ENCODE measurements at regions not wholly inside any gene's neighbourhood (a gene's known extent, or its start where the extent isn't known, plus 50 kb on each side); places are given as distances from the start of the nearest gene placed in this dataset.
"Not testable (repeated sequence)": the region's sequence is repeated elsewhere in the genome, so short reads cannot be mapped to it uniquely, and the experiment has no call there.

DNA sequence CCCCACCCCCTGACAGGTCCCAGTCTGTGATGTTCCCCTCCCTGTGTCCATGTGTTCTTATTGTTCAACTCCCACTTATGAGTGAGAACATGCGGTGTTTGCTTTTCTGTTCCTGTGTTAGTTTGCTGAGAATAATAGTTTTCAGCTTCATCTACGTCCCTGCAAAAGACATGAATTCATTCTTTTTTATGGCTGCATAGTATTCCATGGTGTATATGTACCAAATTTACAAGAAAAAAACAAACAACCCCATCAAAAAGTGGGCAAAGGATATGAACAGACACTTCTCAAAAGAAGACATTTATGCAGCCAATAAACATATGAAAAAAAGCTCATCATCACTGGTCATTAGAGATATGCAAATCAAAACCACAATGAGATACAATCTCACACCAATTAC, 156.8 kb upstream of the TMEM72 start:
- H3K4me3 ChIP-seq (ENCODE audit: low read depth in 1 of 2, low read length in 2 of 2); H3K9me3 ChIP-seq (ENCODE audit: low read length); H3K9ac ChIP-seq (ENCODE audit: low read length); H3K36me3 ChIP-seq (ENCODE audit: insufficient read depth, low read length); H3K27me3 ChIP-seq (ENCODE audit: control insufficient read depth in 1 of 2, insufficient read depth in 2 of 2, low read length in 2 of 2); H3K27ac ChIP-seq (ENCODE audit: low read depth, low read length): not testable (repeated sequence)
- H3K4me1 ChIP-seq (ENCODE audit: insufficient read depth, low read length), result peaks cover 18% of the 10 kb centered on the region

DNA sequence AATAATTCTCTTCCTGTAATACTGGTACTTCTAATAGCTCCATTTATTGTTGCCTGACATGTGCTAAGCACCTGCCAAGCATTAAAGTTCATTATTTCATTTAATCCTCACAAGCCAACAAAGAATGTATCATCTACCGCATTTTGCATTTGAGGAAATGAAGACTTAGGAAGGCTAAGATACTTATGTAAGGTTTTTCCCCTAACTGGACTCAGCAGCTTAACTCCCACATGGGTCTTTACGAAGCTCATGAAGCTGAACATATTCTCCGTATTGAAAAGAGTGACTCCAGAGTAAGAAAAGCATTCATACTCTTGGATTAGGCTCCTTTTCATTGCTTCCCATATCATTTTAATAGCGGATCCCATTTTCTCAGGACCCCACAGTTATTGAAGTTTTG, 155.7 kb upstream of the TMEM72 start:
- H3K9ac ChIP-seq (ENCODE audit: low read length), result no peak overlapping the region
- peaks cover 18% of the 10 kb centered on the region for H3K4me1 ChIP-seq (ENCODE audit: insufficient read depth, low read length)
- H3K27ac ChIP-seq (ENCODE audit: low read depth, low read length), result no peak overlapping the region
- H3K9me3 ChIP-seq (ENCODE audit: low read length), result no peaks in the 10 kb centered on the region
- no peaks in the 10 kb centered on the region for H3K36me3 ChIP-seq (ENCODE audit: insufficient read depth, low read length)
- no peaks in the 10 kb centered on the region for H3K27me3 ChIP-seq (ENCODE audit: control insufficient read depth in 1 of 2, insufficient read depth in 2 of 2, low read length in 2 of 2)
- no peak overlapping the region for H3K4me3 ChIP-seq (ENCODE audit: low read depth in 1 of 2, low read length in 2 of 2)

DNA sequence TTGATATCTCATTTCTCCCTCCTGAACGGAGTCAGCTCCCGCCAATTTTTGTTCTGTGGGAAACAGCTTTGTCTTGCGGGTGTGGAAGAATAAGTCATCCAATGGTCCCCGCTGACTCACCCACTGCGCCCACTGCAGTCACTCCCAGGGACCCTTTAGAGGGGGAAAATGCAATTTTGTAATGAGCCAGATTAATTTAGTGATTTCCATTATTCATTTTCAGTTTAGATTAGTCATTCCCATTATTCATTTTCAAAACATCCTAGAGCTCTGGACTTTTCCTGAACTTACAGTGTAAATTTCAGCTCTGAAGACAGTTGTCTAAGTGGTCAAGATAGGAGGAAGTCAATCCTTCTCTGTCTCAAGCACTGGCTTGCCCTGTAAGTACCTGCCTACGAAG, 154.9 kb upstream of the TMEM72 start:
- Histone ChIP-seq H3K27me3 (ENCODE audit: control insufficient read depth in 1 of 2, insufficient read depth in 2 of 2, low read length in 2 of 2) (no peaks in the 10 kb centered on the region), H3K36me3 (ENCODE audit: insufficient read depth, low read length) (no peaks in the 10 kb centered on the region), H3K27ac (ENCODE audit: low read depth, low read length) (no peak overlapping the region), H3K9ac (ENCODE audit: low read length) (no peak overlapping the region), H3K4me3 (ENCODE audit: low read depth in 1 of 2, low read length in 2 of 2) (no peak overlapping the region), H3K9me3 (ENCODE audit: low read length) (no peaks in the 10 kb centered on the region), H3K4me1 (ENCODE audit: insufficient read depth, low read length) (peaks cover 18% of the 10 kb centered on the region)

DNA sequence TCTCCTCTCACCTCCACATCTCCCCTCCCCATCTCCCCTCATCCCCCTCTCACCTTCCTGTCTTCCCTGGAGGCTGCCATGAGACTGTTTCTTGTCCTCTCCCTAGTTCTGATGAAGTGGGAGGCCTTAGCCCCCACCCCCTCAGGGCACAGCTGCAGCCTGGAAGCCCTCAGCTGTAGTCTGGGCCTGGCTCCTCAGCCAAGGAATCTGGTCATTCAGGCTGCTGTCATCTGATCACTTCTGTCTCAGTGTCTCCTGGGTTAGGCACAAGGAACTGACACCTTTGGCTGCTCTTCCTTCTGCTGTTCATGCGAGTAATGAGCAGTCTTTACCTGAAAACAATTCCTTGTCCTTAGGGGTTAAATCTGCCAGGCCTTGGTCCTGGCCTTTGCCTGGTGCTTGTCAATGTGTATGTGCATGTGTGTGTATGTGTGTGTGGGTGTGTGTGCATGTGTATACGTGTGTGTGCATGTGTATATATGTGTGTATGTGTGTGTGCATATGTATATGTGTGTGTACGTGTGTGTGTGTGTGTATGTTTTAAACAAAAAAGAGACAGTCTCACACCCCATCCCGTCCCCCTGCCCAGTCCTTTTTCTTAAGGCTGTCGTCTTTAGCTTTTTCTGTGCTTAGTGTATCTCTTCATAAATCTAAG, 153.5 kb upstream of the TMEM72 start:
- Histone ChIP-seq H3K27ac (ENCODE audit: low read depth, low read length) (no peak overlapping the region), H3K36me3 (ENCODE audit: insufficient read depth, low read length) (no peaks in the 10 kb centered on the region), H3K4me1 (ENCODE audit: insufficient read depth, low read length) (peaks cover 11% of the 10 kb centered on the region), H3K4me3 (ENCODE audit: low read depth in 1 of 2, low read length in 2 of 2) (no peak overlapping the region), H3K27me3 (ENCODE audit: control insufficient read depth in 1 of 2, insufficient read depth in 2 of 2, low read length in 2 of 2) (no peaks in the 10 kb centered on the region), H3K9me3 (ENCODE audit: low read length) (no peaks in the 10 kb centered on the region), H3K9ac (ENCODE audit: low read length) (no peak overlapping the region)

DNA sequence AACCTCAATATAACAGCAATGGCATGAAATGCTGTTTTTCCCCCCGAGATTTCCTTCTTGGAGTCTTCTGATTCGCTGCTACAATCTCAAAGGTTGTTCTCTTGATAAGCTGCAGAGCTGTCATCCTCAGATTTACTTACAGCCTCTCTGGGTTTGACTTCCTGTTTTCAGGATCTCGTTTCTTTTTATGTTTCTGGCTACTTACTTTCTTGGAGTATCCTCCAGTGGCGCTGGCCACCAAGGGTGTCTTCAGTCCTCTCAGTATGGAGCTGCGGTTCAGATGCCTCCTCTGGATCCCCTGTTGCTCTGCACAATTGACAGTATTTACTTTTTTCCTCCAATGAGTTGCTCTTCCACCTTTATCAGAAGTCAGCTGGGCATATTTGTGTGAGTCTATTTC, 152.0 kb upstream of the TMEM72 start:
- no peak overlapping the region for H3K4me3 ChIP-seq (ENCODE audit: low read depth in 1 of 2, low read length in 2 of 2)
- H3K27ac ChIP-seq (ENCODE audit: low read depth, low read length), result no peak overlapping the region
- no peaks in the 10 kb centered on the region for H3K4me1 ChIP-seq (ENCODE audit: insufficient read depth, low read length)
- H3K36me3 ChIP-seq (ENCODE audit: insufficient read depth, low read length), result no peaks in the 10 kb centered on the region
- no peaks in the 10 kb centered on the region for H3K27me3 ChIP-seq (ENCODE audit: control insufficient read depth in 1 of 2, insufficient read depth in 2 of 2, low read length in 2 of 2)
- H3K9ac ChIP-seq (ENCODE audit: low read length), result no peak overlapping the region
- no peaks in the 10 kb centered on the region for H3K9me3 ChIP-seq (ENCODE audit: low read length)

DNA sequence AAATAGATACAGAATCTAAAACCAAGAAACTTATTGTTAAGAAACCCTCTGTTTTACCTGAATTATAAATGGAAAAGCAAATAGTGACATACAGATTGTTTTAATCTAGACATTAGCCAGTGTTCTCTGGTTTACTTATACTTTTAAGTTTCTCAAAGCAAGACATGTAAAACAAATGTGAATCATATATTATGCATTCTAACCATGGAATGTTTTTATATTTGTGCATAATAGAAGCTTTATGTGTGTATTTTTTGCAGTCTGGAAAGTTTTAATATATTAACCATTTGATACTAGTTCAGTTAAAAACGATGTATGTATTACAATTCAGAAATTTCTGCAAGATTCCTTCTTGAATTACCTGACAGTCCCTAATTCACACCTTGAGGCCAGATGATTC, 150.6 kb upstream of the TMEM72 start:
- H3K9ac ChIP-seq (ENCODE audit: low read length), result no peak overlapping the region
- no peak overlapping the region for H3K27ac ChIP-seq (ENCODE audit: low read depth, low read length)

DNA sequence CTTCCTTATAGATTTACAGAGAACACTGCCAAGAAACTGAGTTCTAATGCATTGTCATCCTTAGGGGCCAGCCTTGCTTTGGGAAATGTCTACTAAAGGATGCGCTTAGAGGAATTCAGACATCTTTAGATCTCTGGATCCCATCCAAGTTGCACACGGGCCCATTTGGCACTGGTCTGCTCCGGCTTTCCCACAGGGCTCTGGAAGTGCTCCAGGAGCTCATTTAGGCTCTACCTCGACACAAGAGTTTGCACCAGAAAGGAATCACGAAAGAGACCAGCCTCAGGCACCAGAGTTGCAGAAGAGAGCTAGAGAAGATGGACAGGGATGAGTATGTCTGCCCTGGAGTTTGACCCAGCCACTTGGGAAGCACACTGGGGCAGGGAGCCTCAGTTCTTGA, 150.1 kb upstream of the TMEM72 start:
- Histone ChIP-seq H3K4me1 (ENCODE audit: insufficient read depth, low read length) (no peaks in the 10 kb centered on the region), H3K36me3 (ENCODE audit: insufficient read depth, low read length) (no peaks in the 10 kb centered on the region), H3K9ac (ENCODE audit: low read length) (no peak overlapping the region), H3K4me3 (ENCODE audit: low read depth in 1 of 2, low read length in 2 of 2) (no peak overlapping the region), H3K9me3 (ENCODE audit: low read length) (no peaks in the 10 kb centered on the region), H3K27me3 (ENCODE audit: control insufficient read depth in 1 of 2, insufficient read depth in 2 of 2, low read length in 2 of 2) (no peaks in the 10 kb centered on the region), H3K27ac (ENCODE audit: low read depth, low read length) (no peak overlapping the region)

More for the DNA sequence above, 150.6 kb upstream of the TMEM72 start:
- no peaks in the 10 kb centered on the region for H3K27me3 ChIP-seq (ENCODE audit: control insufficient read depth in 1 of 2, insufficient read depth in 2 of 2, low read length in 2 of 2)
- no peaks in the 10 kb centered on the region for H3K4me1 ChIP-seq (ENCODE audit: insufficient read depth, low read length)
- no peaks in the 10 kb centered on the region for H3K36me3 ChIP-seq (ENCODE audit: insufficient read depth, low read length)
- no peaks in the 10 kb centered on the region for H3K9me3 ChIP-seq (ENCODE audit: low read length)
- no peak overlapping the region for H3K4me3 ChIP-seq (ENCODE audit: low read depth in 1 of 2, low read length in 2 of 2)

DNA sequence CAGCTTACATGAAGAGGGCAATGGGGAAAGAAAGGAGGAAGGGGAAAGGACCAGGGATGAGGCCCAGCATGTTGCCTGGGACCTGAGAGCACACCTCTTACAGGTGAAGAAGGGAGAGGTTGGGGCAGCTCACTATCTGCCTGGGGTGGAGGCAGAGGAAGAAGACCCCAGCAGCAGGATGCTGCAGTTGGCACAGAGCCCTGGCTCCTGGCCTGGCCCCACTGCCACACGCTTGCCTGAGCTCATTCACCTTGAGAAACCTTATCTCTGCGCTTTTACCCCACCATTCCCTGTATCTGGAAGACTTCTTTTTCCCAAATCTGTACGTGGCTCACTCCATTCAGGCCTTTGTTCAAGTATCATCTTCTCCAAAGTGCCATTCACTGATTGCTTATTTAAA, 147.8 kb upstream of the TMEM72 start:
- Histone ChIP-seq H3K4me3 (ENCODE audit: low read depth in 1 of 2, low read length in 2 of 2) (no peak overlapping the region), H3K27ac (ENCODE audit: low read depth, low read length) (no peak overlapping the region), H3K36me3 (ENCODE audit: insufficient read depth, low read length) (no peaks in the 10 kb centered on the region), H3K9ac (ENCODE audit: low read length) (no peak overlapping the region), H3K4me1 (ENCODE audit: insufficient read depth, low read length) (no peaks in the 10 kb centered on the region), H3K27me3 (ENCODE audit: control insufficient read depth in 1 of 2, insufficient read depth in 2 of 2, low read length in 2 of 2) (no peaks in the 10 kb centered on the region), H3K9me3 (ENCODE audit: low read length) (no peaks in the 10 kb centered on the region)

DNA sequence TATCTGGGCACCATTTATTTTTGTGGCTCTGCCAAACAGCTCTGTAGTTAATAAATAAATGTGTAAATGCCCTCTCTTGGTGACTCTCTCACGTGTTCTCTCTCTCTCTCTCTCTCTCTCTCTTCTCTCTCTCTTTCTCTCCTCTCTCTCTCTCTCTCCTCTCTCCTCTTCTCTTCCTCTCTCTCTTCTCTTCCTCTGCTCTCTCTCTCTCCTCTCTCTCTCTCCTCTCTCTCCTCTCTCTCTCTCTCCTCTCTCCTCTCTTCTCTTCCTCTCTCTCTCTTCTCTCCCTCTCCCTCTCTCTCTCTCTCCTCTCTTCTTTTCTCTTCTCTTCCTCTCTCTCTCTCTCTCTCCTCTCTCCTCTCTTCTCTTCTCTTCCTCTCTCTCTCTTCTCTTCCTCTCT, 145.8 kb upstream of the TMEM72 start:
- Histone ChIP-seq H3K4me3 (ENCODE audit: low read depth in 1 of 2, low read length in 2 of 2) (no peak overlapping the region), H3K9ac (ENCODE audit: low read length) (no peak overlapping the region), H3K27me3 (ENCODE audit: control insufficient read depth in 1 of 2, insufficient read depth in 2 of 2, low read length in 2 of 2) (no peaks in the 10 kb centered on the region), H3K27ac (ENCODE audit: low read depth, low read length) (no peak overlapping the region), H3K9me3 (ENCODE audit: low read length) (no peaks in the 10 kb centered on the region), H3K4me1 (ENCODE audit: insufficient read depth, low read length) (peaks cover 9% of the 10 kb centered on the region), H3K36me3 (ENCODE audit: insufficient read depth, low read length) (no peaks in the 10 kb centered on the region)

DNA sequence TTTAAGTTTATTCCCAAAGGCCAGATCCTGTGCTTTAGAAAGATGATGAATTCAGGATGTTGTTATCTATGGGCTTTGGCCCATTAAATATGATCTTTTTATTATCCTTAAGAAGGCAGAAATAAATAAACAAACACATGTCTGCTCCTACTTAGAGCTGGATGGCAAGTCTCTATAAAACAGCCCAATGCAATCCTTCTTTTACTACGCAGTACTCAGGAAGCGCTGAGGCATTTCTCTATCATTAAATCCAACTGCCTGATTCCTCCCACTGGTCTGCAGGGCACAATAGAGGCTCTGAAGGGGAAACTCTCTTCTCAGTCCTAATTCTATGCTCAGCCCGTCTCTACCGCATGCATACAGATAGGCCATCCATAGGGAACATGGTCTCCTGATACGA, 144.5 kb upstream of the TMEM72 start:
- Histone ChIP-seq H3K9ac (ENCODE audit: low read length) (no peak overlapping the region), H3K9me3 (ENCODE audit: low read length) (no peaks in the 10 kb centered on the region), H3K4me1 (ENCODE audit: insufficient read depth, low read length) (peaks cover 14% of the 10 kb centered on the region), H3K27ac (ENCODE audit: low read depth, low read length) (no peak overlapping the region), H3K4me3 (ENCODE audit: low read depth in 1 of 2, low read length in 2 of 2) (no peak overlapping the region), H3K36me3 (ENCODE audit: insufficient read depth, low read length) (no peaks in the 10 kb centered on the region), H3K27me3 (ENCODE audit: control insufficient read depth in 1 of 2, insufficient read depth in 2 of 2, low read length in 2 of 2) (no peaks in the 10 kb centered on the region)

DNA sequence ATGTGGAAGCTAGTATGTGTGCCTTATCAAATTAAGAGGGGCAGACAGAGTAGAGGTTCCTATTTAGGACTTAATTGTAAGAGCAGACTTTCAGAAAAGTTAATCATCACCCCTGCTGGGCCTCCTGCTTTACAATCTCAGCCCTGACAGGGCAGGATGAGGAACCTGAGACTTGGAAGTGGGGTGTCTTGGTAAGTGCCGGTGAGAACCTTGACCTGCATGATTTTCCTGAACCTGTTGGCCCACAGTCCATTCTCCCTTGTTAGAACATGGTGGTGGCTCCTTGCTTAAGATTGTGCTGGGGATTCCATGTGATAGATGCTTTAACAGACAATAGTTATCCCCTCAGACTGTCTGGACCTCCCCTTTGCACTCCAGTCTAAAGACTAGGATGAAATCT, 141.7 kb upstream of the TMEM72 start:
- H3K9ac ChIP-seq (ENCODE audit: low read length), result no peak overlapping the region
- H3K27ac ChIP-seq (ENCODE audit: low read depth, low read length), result no peak overlapping the region
- H3K4me1 ChIP-seq (ENCODE audit: insufficient read depth, low read length), result peaks cover 14% of the 10 kb centered on the region
- no peaks in the 10 kb centered on the region for H3K9me3 ChIP-seq (ENCODE audit: low read length)
- H3K36me3 ChIP-seq (ENCODE audit: insufficient read depth, low read length), result no peaks in the 10 kb centered on the region
- no peak overlapping the region for H3K4me3 ChIP-seq (ENCODE audit: low read depth in 1 of 2, low read length in 2 of 2)
- H3K27me3 ChIP-seq (ENCODE audit: control insufficient read depth in 1 of 2, insufficient read depth in 2 of 2, low read length in 2 of 2), result no peaks in the 10 kb centered on the region

DNA sequence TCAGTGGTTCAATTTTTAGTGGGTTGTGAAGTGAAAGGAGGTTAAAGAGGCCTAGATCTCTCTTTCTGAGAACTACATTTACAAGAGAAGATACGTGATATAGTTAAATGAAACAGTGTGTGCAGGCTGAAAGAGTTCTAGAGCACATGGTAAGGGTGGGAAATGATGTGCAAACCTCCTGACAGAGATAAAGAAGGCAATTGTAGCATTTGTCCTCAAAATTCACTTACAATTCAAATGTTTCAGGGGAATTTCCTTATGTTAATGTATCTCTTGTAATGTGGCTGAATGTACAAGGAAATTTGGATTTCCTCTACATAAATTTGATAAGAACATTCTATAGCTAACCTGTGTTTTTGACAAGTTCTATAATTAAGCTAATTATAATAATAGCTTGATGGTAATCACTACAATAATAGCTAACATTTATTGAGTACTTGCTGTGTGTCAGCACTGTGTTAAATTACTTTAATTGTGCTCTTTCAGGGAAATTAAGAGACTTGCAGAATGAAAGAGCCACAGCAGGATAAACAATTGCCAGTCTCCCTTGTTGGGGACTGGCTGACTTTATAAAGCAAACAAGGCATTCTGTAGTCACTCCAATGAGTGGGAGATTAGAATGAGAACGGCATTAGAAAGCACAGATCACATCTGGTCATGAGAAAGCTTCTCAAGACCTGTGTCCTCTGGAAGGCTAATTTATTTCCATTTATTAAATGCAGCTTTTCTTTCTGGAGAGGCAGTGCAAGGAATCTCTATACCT, 139.7 kb upstream of the TMEM72 start:
- Histone ChIP-seq H3K36me3 (ENCODE audit: insufficient read depth, low read length) (no peaks in the 10 kb centered on the region), H3K27me3 (ENCODE audit: control insufficient read depth in 1 of 2, insufficient read depth in 2 of 2, low read length in 2 of 2) (no peaks in the 10 kb centered on the region), H3K4me1 (ENCODE audit: insufficient read depth, low read length) (peaks cover 23% of the 10 kb centered on the region), H3K4me3 (ENCODE audit: low read depth in 1 of 2, low read length in 2 of 2) (no peak overlapping the region), H3K9me3 (ENCODE audit: low read length) (no peaks in the 10 kb centered on the region), H3K9ac (ENCODE audit: low read length) (no peak overlapping the region), H3K27ac (ENCODE audit: low read depth, low read length) (no peak overlapping the region)

Data from muscle layer of colon (tissue), 2 donors.